ENCODE measurements at regions not wholly inside any gene's neighbourhood (a gene's known extent, or its start where the extent isn't known, plus 50 kb on each side); places are given as distances from the start of the nearest gene placed in this dataset.
"Not testable (repeated sequence)": the region's sequence is repeated elsewhere in the genome, so short reads cannot be mapped to it uniquely, and the experiment has no call there.

GRCh38 chr7:121531175-121532070 lies 135.3 kb upstream of the FAM3C start:
- no peak for DNase-seq (ENCODE audit: low read depth)
- TF ChIP-seq, protein P1, sequence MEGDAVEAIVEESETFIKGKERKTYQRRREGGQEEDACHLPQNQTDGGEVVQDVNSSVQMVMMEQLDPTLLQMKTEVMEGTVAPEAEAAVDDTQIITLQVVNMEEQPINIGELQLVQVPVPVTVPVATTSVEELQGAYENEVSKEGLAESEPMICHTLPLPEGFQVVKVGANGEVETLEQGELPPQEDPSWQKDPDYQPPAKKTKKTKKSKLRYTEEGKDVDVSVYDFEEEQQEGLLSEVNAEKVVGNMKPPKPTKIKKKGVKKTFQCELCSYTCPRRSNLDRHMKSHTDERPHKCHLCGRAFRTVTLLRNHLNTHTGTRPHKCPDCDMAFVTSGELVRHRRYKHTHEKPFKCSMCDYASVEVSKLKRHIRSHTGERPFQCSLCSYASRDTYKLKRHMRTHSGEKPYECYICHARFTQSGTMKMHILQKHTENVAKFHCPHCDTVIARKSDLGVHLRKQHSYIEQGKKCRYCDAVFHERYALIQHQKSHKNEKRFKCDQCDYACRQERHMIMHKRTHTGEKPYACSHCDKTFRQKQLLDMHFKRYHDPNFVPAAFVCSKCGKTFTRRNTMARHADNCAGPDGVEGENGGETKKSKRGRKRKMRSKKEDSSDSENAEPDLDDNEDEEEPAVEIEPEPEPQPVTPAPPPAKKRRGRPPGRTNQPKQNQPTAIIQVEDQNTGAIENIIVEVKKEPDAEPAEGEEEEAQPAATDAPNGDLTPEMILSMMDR (IDR thresholded peaks at IDR 0.05; ENCODE audit: low read depth, low read length, missing control alignments), result no peak
- H3K4me3 ChIP-seq (ENCODE audit: low read depth, low read length), result no peak overlapping the region

DNA sequence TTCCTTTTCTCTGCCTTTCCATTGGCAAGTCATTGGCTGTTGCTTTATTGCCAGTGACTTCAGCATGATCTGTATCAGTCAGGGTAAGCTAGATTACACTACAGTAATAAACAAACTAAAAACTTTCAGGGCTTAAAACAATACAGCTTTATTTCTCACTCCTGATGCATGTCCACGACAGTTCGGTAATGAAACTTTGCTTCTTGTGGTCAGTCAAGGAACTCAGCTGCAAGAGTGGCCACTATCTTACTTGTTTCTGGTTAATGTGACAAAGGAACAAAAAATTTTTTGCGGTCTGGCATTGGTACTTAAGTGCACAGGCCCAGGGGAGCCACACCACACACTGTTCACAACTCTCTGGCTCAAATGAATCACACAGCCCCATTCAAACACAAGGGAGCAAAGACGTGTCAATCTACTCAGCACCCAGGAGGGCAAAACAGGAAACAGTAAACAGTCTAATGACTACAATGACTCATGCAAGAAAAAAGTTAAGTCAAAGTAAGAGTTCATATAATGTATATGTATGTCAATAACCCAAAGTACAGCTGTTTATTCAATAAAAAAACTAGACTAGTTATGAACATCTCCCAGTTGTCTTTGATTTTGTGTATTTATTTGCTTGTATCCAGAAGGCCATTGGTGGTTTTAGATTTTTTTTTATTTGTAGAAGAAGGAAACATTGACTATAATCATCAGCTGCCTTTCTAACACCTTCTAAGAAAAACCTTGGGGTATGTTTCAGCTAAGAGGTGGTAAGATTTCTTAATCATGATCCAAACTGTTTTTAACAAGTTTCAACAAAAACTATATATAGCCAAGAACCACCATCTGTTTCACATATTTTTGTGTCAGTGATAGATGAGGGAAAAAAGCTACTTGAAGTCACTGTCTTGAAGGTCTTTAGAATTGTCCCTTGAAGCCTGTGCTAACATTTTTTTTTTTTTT lies 134.4 kb upstream of the FAM3C start:
- H3K4me3 ChIP-seq (ENCODE audit: low read depth, low read length), result no peak overlapping the region
- DNase-seq (ENCODE audit: low read depth), result peak; percentile 97
- TF ChIP-seq, protein P1 (IDR thresholded peaks at IDR 0.05; ENCODE audit: low read depth, low read length, missing control alignments), result no peak

GRCh38 chr7:121529003-121529402 lies 132.9 kb upstream of the FAM3C start:
- TF ChIP-seq, protein P1 (IDR thresholded peaks at IDR 0.05; ENCODE audit: low read depth, low read length, missing control alignments), result no peak
- no peak for DNase-seq (ENCODE audit: low read depth)
- H3K4me3 ChIP-seq (ENCODE audit: low read depth, low read length), result no peak overlapping the region

DNA sequence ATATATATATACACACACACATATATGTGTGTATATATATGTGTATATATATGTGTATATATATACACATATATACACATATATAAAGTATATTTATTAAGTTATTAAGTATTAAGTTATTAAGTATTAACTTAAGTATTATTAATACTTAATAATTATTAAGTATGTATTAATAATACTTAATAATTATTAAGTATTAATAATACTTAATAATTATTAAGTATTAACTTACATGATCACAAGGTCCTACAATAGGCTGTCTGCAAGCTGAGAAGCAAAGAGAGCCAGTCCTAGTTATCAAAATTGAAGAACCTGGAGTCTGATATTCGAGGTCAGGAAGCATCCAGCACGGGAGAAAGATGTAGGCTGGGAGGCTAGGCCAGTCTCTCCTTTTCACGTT lies 130.1 kb upstream of the FAM3C start:
- not testable (repeated sequence) for H3K4me3 ChIP-seq (ENCODE audit: low read depth, low read length); DNase-seq (ENCODE audit: low read depth)

GRCh38 chr7:121525155-121525819 lies 129.2 kb upstream of the FAM3C start:
- H3K4me3 ChIP-seq (ENCODE audit: low read depth, low read length), result no peak overlapping the region
- DNase-seq (ENCODE audit: low read depth), result no peak
- TF ChIP-seq, protein P1 (IDR thresholded peaks at IDR 0.05; ENCODE audit: low read depth, low read length, missing control alignments), result no peak

DNA sequence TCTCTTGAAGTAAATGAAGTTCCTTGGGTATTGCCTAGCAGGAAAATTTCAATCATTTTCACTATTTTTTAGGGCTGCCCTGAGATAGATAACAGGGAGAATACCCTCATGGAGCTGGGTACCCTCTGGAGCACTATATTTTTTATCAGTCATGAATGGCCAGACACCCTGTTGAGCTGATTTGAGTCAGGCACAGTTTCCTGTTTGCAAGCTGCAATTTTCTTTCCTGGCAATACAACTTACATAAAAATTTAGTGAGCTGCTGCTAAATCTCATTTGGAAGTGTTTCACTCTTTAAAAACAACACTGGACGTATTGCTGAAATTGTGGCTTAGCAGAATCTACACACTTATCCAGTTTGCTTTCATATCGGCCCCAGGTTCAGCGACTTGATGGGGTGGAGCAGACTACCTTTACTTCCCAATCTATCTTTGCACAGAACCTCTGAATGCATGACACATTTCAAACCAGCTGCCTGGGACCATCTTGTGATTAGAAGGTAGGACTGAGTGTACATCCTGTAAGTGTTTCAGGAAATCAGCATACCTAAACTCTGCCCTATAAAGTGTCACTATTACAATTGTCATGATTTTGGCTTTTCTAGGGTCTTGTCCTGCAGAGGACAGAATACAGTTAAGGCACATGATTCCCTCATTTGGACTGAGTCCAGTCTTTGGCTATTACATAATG lies 125.7 kb upstream of the FAM3C start:
- TF ChIP-seq, protein P1 (IDR thresholded peaks at IDR 0.05; ENCODE audit: low read depth, low read length, missing control alignments), result no peak
- H3K4me3 ChIP-seq (ENCODE audit: low read depth, low read length), result no peak overlapping the region
- DNase-seq (ENCODE audit: low read depth), result no peak

Measured in GM12864 (cell line).